GM12878 (cell line): ENCODE measurements at regions not wholly inside any gene's neighbourhood (a gene's known extent, or its start where the extent isn't known, plus 50 kb on each side); places are given as distances from the start of the nearest gene placed in this dataset.

Experiments used
- ATAC-seq: fragments of 200-7000 bp; cut with Tn5 transposase; 3 replicates; pipeline ENCODE4 v1.9.1; 2020; ENCODE audit warnings: mild to moderate bottlenecking, moderate library complexity
- BruUV-seq: library from RNA; stranded (reverse); fragments of 400-500 nt; replicated peaks from 2 replicates; lab custom pipeline; 2021; lab: Mats Ljungman, UMichigan
- CTCF ChIA-PET: fragments of 300-600 bp; sonication (Branson Sonifier 250); formaldehyde crosslinking; extraction: SDS; loops from one replicate; lab custom pipeline; 2021; ENCODE audit warnings: inconsistent platforms; lab: Yijun Ruan, JAX
- POLR2A ChIA-PET: fragments of 350-600 bp; formaldehyde crosslinking; extraction: SDS; loops from one replicate; lab custom pipeline; 2021; ENCODE audit warnings: inconsistent platforms; lab: Charles Lee
- RAD21 ChIA-PET: fragments of 300-600 bp; sonication (Branson Sonifier 250); formaldehyde crosslinking; loops from one replicate; lab custom pipeline; 2023; ENCODE audit warnings: antibody characterized with exemption; ENCODE audit not compliant: unreplicated experiment; lab: Charles Lee
- SMC1A ChIA-PET: fragments of 300-600 bp; sonication (Branson Sonifier 250); formaldehyde crosslinking; loops from one replicate; lab custom pipeline; 2023; ENCODE audit not compliant: unreplicated experiment, uncharacterized antibody; lab: Charles Lee
- DNase-seq: peaks from one replicate; pipeline ENCODE4 v3.0.0-alpha.2; 2011; ENCODE audit warnings: low read depth, low spot score
- FAIRE-seq: peaks from 3 replicates; lab custom pipeline; 2011; peaks lifted over from hg19 to GRCh38; lab: Jason Lieb, UNC
- H2AFZ ChIP-seq: 2 replicates; pipeline ENCODE4 v1.6.0; 2011; ENCODE audit warnings: low read depth, low read length, control low read depth; ENCODE audit not compliant: control insufficient read depth
- H3K27ac ChIP-seq: 2 replicates; pipeline ENCODE4 v1.5.1; 2011; ENCODE audit warnings: control low read depth; ENCODE audit not compliant: control insufficient read depth, insufficient read depth
- H3K27me3 ChIP-seq, 2 experiments: replicated peaks in 1 of 2; 2 replicates each; pipeline versions ENCODE4 v1.6.0 to v1.6.1; 2011; ENCODE audit warnings: low read length in 1 of 2; ENCODE audit not compliant: control insufficient read depth in 2 of 2, insufficient read depth in 2 of 2
- H3K36me3 ChIP-seq, 2 experiments: 2 replicates each; pipeline ENCODE4 v1.5.1; 2011; ENCODE audit warnings: low read length in 1 of 2; ENCODE audit not compliant: control insufficient read depth in 2 of 2, insufficient read depth in 2 of 2
- H3K4me1 ChIP-seq: 2 replicates; pipeline ENCODE4 v1.6.1; 2011; ENCODE audit warnings: mild to moderate bottlenecking, low read length, moderate library complexity, mixed read lengths; ENCODE audit not compliant: control insufficient read depth, insufficient read depth
- H3K4me2 ChIP-seq: 2 replicates; pipeline ENCODE4 v1.6.0; 2011; ENCODE audit warnings: control low read depth; ENCODE audit not compliant: control insufficient read depth, insufficient read depth
- H3K4me3 ChIP-seq: fragments of 200-600 bp; sonication (generic); 2 replicates; pipeline ENCODE4 v1.5.1; 2016
- H3K79me2 ChIP-seq: 2 replicates; pipeline ENCODE4 v1.6.0; 2011; ENCODE audit warnings: low read length; ENCODE audit not compliant: control insufficient read depth, insufficient read depth
- H3K9ac ChIP-seq: 2 replicates; pipeline ENCODE4 v1.8.0; 2011; ENCODE audit warnings: low read length, control low read depth, mixed read lengths; ENCODE audit not compliant: control insufficient read depth, insufficient read depth
- H3K9me3 ChIP-seq: replicated peaks from 3 replicates; pipeline ENCODE4 v1.5.1; 2011; ENCODE audit warnings: mild to moderate bottlenecking, low read length; ENCODE audit not compliant: control insufficient read depth, insufficient read depth
- H4K20me1 ChIP-seq: 2 replicates; pipeline ENCODE4 v1.6.0; 2011; ENCODE audit not compliant: control insufficient read depth, insufficient read depth
- BCLAF1 ChIP-seq: fragments of 450-650 bp; IDR thresholded peaks from 2 replicates; pipeline ENCODE4 v1.6.1; 2017; ENCODE audit warnings: antibody characterized with exemption, mild to moderate bottlenecking, moderate library complexity
- CEBPB ChIP-seq, 2 experiments: fragments of 150-350 bp in 1 of 2; IDR thresholded peaks; 2 replicates each; pipeline ENCODE4 v1.6.1; 2012 to 2014; ENCODE audit warnings: low read depth in 2 of 2, low read length in 2 of 2, borderline replicate concordance in 1 of 2, inconsistent platforms in 1 of 2
- LARP7 ChIP-seq: fragments of 450-650 bp; IDR thresholded peaks from 2 replicates; pipeline ENCODE4 v1.6.1; 2017; ENCODE audit warnings: mild to moderate bottlenecking
- NFIC ChIP-seq: IDR thresholded peaks from 2 replicates; pipeline ENCODE4 v1.6.1; 2012; ENCODE audit warnings: low read depth, mild to moderate bottlenecking, inconsistent platforms, low read length, moderate library complexity
- NR2C2 ChIP-seq: IDR thresholded peaks from 2 replicates; pipeline ENCODE4 v1.6.1; 2011; ENCODE audit warnings: borderline replicate concordance, low read depth; ENCODE audit not compliant: control insufficient read depth, insufficient read length
- PKNOX1 ChIP-seq: fragments of 450-650 bp; IDR thresholded peaks from 2 replicates; pipeline ENCODE4 v1.6.1; 2016; ENCODE audit warnings: mild to moderate bottlenecking
- PML ChIP-seq: IDR thresholded peaks from 2 replicates; pipeline ENCODE4 v1.6.1; 2012; ENCODE audit warnings: low read length, inconsistent platforms
- SMAD1 ChIP-seq: fragments of 450-650 bp; IDR thresholded peaks from 2 replicates; pipeline ENCODE4 v1.6.1; 2018; ENCODE audit warnings: mild to moderate bottlenecking, low read depth; ENCODE audit not compliant: partially characterized antibody
- SMAD5 ChIP-seq: IDR thresholded peaks from 2 replicates; pipeline ENCODE4 v1.6.1; 2016; ENCODE audit warnings: antibody characterized with exemption, low read depth
- STAT1 ChIP-seq: fragments of 450-650 bp; conservative IDR thresholded peaks from 2 replicates; pipeline ENCODE4 v1.6.1; 2014; ENCODE audit warnings: antibody characterized with exemption, mild to moderate bottlenecking
- SUPT20H ChIP-seq: IDR thresholded peaks from 2 replicates; pipeline ENCODE4 v1.6.1; 2011; ENCODE audit warnings: low read depth, mild to moderate bottlenecking, low read length, moderate library complexity, borderline replicate concordance; ENCODE audit not compliant: control insufficient read depth
- ZNF24 ChIP-seq: fragments of 450-650 bp; IDR thresholded peaks from 2 replicates; pipeline ENCODE4 v1.6.1; 2017; ENCODE audit warnings: antibody characterized with exemption, mild to moderate bottlenecking
- WGBS: methylation state at CpG from one replicate; pipeline ENCODE4 v1.1.6; 2016; ENCODE audit warnings: low lambda C conversion rate; ENCODE audit not compliant: insufficient replicate concordance, insufficient coverage; ENCODE audit errors: missing lambda C conversion rate; 5-methylcytosine and 5-hydroxymethylcytosine counted together
- in situ Hi-C: fragments of 300-500 bp; cut with MboI; formaldehyde crosslinking; loops from 9 replicates; pipeline ENCODE4 v1.14.3; 2018; ENCODE audit warnings: mixed read lengths
- intact Hi-C: fragments of 100-400 bp; cut with micrococcal nuclease; formaldehyde crosslinking; loops from one replicate; pipeline ENCODE4 v1.14.2; 2022; ENCODE audit not compliant: unreplicated experiment

- no peaks in the 10 kb centered on the region for H4K20me1 ChIP-seq
- H3K4me1 ChIP-seq: peaks cover 4% of the 10 kb centered on the region
- no TSS peak for BruUV-seq
- FAIRE-seq (no peak), ATAC-seq (peak; percentile 12), DNase-seq (no peak)
- intact Hi-C loops (no loop called here), in situ Hi-C loops (loop anchor here (5.0 kb wide), 1 partner anchor 165 kb away; no protein-coding TSS in a partner anchor)
- H3K9ac ChIP-seq: no peak overlapping the region
- no peak for TF ChIP-seq PKNOX1
- no peak for TF ChIP-seq STAT1
- no peak for TF ChIP-seq NR2C2
- TF ChIP-seq SUPT20H: no peak
- TF ChIP-seq LARP7: no peak
- TF ChIP-seq NFIC: no peak
- no peak for TF ChIP-seq ZNF24
- no peak for TF ChIP-seq CEBPB (IDR thresholded peaks at IDR 0.05; ENCODE audit: borderline replicate concordance in 1 of 2, low read depth in 2 of 2, low read length in 2 of 2)
- no peak for TF ChIP-seq SMAD5
- TF ChIP-seq BCLAF1: no peak
- TF ChIP-seq SMAD1: no peak
- TF ChIP-seq PML: no peak
- H3K4me2 ChIP-seq: peak overlapping the region; percentile 96
- peaks cover 0 to 3% of the 10 kb centered on the region in 2 experiments; a peak in 2 of 4 replicates for H3K27me3 ChIP-seq
- SMC1A ChIA-PET: interaction anchor here (0.8 kb wide), 1 partner anchor 36 kb away, joined by 3 read pairs; no protein-coding TSS in a partner anchor
- POLR2A ChIA-PET: interaction anchor here (0.7 kb wide), 1 partner anchor 215 kb away, joined by 3 read pairs; no protein-coding TSS in a partner anchor
- no peaks in the 10 kb centered on the region for H3K36me3 ChIP-seq
- CTCF ChIA-PET: interaction anchor here (0.5 to 1.9 kb wide), 6 partner anchors 166 to 356 kb away, joined by 3 to 5 read pairs (median 3); partner anchors contain the start of gene CNOT8
- H3K79me2 ChIP-seq: no peaks in the 10 kb centered on the region
- peak overlapping the region; percentile 77 for H2AFZ ChIP-seq
- peak overlapping the region; percentile 40; the same call in 1 of the 2 replicates for H3K4me3 ChIP-seq
- H3K9me3 ChIP-seq: no peaks in the 10 kb centered on the region
- no peak overlapping the region for H3K27ac ChIP-seq
- RAD21 ChIA-PET: interaction anchor here (1.0 to 1.4 kb wide), 3 partner anchors 13 to 290 kb away, joined by 3 to 4 read pairs (median 3); partner anchors contain the start of gene GEMIN5
- WGBS: 27% methylated on average over 6 of the region's 6 CpGs
Observed at GRCh38 chr5:154647761-154648145, 107.4 kb upstream of the LARP1 start.
